ENCODE measurements at regions not wholly inside any gene's neighbourhood (a gene's known extent, or its start where the extent isn't known, plus 50 kb on each side); places are given as distances from the start of the nearest gene placed in this dataset.

DNA sequence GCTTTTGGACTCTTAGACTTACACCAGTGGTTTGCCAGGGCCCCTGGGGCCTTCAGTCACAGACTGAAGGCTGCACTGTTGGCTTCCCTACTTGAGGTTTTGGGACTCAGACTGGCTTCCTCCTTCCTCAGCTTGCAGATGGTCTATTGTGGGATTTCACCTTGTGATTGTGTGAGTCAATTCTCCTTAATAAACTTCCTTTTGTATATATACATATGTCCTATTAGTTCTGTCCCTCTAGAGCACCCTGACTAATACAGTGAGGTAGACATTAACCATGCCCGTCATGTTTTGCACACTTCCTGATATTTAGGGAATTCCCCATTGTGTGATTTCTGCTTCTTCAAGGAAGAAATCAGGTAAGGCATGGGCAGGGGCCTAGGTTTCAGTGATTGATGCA lies 147.8 kb upstream of the CA10 start:
- no peak for DNase-seq
- Mint-ChIP-seq H3K4me1 (ENCODE audit: low read depth) (no peaks in the 10 kb centered on the region), H3K9me3 (no peaks in the 10 kb centered on the region), H3K4me3 (no peak overlapping the region), H3K27me3 (no peaks in the 10 kb centered on the region), H3K36me3 (ENCODE audit: low read depth) (no peaks in the 10 kb centered on the region), H3K27ac (no peak overlapping the region)
- CTCF ChIA-PET, result no interaction called here
- ATAC-seq, result no peak
- intact Hi-C loops (cut with micrococcal nuclease), result no loop called here
- POLR2A ChIA-PET, result no interaction called here
- TF ChIP-seq, protein P1, sequence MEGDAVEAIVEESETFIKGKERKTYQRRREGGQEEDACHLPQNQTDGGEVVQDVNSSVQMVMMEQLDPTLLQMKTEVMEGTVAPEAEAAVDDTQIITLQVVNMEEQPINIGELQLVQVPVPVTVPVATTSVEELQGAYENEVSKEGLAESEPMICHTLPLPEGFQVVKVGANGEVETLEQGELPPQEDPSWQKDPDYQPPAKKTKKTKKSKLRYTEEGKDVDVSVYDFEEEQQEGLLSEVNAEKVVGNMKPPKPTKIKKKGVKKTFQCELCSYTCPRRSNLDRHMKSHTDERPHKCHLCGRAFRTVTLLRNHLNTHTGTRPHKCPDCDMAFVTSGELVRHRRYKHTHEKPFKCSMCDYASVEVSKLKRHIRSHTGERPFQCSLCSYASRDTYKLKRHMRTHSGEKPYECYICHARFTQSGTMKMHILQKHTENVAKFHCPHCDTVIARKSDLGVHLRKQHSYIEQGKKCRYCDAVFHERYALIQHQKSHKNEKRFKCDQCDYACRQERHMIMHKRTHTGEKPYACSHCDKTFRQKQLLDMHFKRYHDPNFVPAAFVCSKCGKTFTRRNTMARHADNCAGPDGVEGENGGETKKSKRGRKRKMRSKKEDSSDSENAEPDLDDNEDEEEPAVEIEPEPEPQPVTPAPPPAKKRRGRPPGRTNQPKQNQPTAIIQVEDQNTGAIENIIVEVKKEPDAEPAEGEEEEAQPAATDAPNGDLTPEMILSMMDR (IDR thresholded peaks at IDR 0.05), result no peak

DNA sequence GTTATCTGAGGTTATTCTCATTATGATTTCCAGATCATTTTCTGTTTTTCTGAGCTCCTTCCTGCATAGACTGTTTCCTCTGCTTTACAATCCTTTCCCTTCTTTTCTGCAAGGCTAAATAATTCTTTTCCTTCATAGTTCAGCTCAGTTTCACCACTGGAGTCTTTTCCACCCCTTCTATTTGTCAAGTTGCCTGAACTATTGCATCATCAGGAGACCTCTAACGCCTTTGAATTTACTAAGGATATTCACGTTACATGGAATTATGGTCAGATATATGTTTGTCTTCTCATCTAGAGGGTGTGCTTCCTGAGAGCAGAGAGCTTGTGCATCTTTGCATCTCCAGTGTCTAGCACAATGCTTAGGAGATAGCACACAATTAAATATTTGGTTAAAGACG lies 140.4 kb upstream of the CA10 start:
- Mint-ChIP-seq H3K9me3 (no peaks in the 10 kb centered on the region), H3K27me3 (no peaks in the 10 kb centered on the region), H3K4me1 (ENCODE audit: low read depth) (no peaks in the 10 kb centered on the region), H3K36me3 (ENCODE audit: low read depth) (no peaks in the 10 kb centered on the region), H3K27ac (no peak overlapping the region), H3K4me3 (no peak overlapping the region)
- ATAC-seq, result no peak
- intact Hi-C loops (cut with micrococcal nuclease), result no loop called here
- TF ChIP-seq, protein P1 (IDR thresholded peaks at IDR 0.05), result no peak
- DNase-seq, result no peak
- ChIA-PET POLR2A (no interaction called here), CTCF (no interaction called here)

DNA sequence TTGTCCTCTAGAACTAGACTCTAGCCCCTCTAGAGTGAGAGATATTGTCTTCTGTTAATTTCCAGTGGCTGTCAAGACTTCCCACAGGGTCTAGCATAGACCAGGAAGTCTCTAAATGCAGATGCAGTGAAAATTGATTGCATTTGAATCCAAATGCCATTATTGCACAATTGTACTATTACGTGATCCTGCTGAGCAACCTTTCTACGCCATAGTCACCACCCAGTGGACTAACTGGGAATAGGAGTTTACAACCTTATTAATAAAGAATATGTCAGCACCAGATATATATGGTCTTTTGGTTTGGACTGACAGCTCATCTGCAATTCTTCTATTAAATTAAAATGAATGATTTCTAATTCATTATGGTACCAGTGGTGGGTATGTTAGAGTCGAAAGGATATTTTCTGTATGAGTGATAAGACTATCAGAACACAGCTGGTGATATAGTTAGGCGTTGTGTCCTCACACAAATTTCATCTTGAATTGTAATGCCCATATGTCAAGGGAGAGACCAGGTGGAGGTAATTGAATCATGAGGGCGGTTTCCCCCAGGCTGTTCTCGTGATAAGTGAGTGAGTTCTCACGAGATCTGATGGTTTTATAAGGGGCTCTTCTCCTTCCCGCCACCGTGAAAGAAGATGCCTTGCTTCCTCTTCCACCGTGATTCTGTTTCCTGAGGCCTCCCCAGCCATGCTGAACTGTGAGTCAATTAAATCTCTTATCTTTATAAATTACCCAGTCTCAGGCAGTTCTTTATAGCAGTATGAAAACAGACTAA lies 138.9 kb upstream of the CA10 start:
- H3K27me3 Mint-ChIP-seq, result no peaks in the 10 kb centered on the region
- POLR2A ChIA-PET, result no interaction called here
- CTCF ChIA-PET, result no interaction called here
- TF ChIP-seq, protein P1 (IDR thresholded peaks at IDR 0.05), result no peak
- no peaks in the 10 kb centered on the region for H3K9me3 Mint-ChIP-seq
- H3K4me3 Mint-ChIP-seq, result no peak overlapping the region
- no peaks in the 10 kb centered on the region for H3K4me1 Mint-ChIP-seq (ENCODE audit: low read depth)
- DNase-seq, result no peak
- H3K36me3 Mint-ChIP-seq (ENCODE audit: low read depth), result no peaks in the 10 kb centered on the region
- no peak overlapping the region for H3K27ac Mint-ChIP-seq
- intact Hi-C loops (cut with micrococcal nuclease), result no loop called here
- ATAC-seq, result no peak

DNA sequence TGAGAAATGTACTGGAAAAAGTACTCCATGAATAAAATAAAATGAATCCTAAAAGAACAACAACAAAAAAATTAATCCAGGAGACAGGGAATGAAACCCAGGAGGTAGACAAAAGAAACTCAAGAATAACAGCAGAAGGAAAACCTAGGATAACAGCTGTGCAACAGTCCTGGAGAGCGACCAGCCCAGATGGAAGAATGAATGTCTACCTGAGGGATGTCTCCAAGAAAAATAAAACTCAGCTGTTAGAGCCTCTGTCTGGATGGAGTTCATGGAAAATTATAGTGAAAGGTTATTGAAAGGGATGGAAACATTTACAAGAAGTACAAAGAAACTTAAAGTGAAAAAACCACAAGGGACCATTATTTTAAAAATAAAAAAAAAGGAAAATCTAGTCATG lies 135.8 kb upstream of the CA10 start:
- Mint-ChIP-seq H3K27me3 (no peaks in the 10 kb centered on the region), H3K27ac (no peak overlapping the region), H3K4me1 (ENCODE audit: low read depth) (no peaks in the 10 kb centered on the region), H3K9me3 (peaks cover 2% of the 10 kb centered on the region), H3K4me3 (no peak overlapping the region), H3K36me3 (ENCODE audit: low read depth) (no peaks in the 10 kb centered on the region)
- intact Hi-C loops (cut with micrococcal nuclease), result no loop called here
- TF ChIP-seq, protein P1 (IDR thresholded peaks at IDR 0.05), result no peak
- DNase-seq, result no peak
- no peak for ATAC-seq
- POLR2A ChIA-PET, result no interaction called here
- CTCF ChIA-PET, result no interaction called here

DNA sequence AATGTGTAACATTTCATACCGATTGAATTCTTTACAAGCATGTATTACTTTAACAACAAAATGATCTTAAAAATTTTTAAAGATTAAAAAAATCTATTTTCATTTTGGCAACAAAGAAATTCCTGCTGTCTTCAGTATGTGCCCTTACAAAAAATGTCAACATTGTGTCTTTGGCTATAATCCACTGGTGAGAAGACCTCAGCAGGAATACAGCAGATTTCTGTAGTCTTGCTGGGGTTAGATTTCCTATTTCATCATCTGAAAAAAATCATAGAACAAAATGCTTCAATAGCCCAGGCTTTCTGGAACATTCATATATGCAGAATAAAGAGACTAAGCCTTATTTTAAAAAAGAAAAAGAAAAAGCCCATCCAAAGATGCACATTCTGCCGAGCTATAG lies 129.1 kb upstream of the CA10 start:
- ChIA-PET POLR2A (no interaction called here), CTCF (interaction anchor here (0.7 kb wide), 1 partner anchor 25 kb away, joined by 3 read pairs; no protein-coding TSS in a partner anchor)
- intact Hi-C loops (cut with micrococcal nuclease), result no loop called here
- H3K27me3 Mint-ChIP-seq, result no peaks in the 10 kb centered on the region
- TF ChIP-seq, protein P1 (IDR thresholded peaks at IDR 0.05), result no peak
- no peak overlapping the region for H3K27ac Mint-ChIP-seq
- peaks cover 2% of the 10 kb centered on the region for H3K9me3 Mint-ChIP-seq
- H3K4me3 Mint-ChIP-seq, result no peak overlapping the region
- DNase-seq (no peak), ATAC-seq (no peak)
- H3K4me1 Mint-ChIP-seq (ENCODE audit: low read depth), result no peaks in the 10 kb centered on the region
- H3K36me3 Mint-ChIP-seq (ENCODE audit: low read depth), result no peaks in the 10 kb centered on the region

Data from activated CD8-positive, alpha-beta T cell treated with anti-CD3 and anti-CD28 coated beads for 36 hours (primary cell).